HG02981 (cell line): ENCODE measurements at regions not wholly inside any gene's neighbourhood (a gene's known extent, or its start where the extent isn't known, plus 50 kb on each side); places are given as distances from the start of the nearest gene placed in this dataset.
"Not testable (repeated sequence)": the region's sequence is repeated elsewhere in the genome, so short reads cannot be mapped to it uniquely, and the experiment has no call there.

Experiments
- ATAC-seq: cut with Tn5 transposase; IDR thresholded peaks from one replicate; pipeline ENCODE4 v1.9.1; 2021; ENCODE audit warnings: mild to moderate bottlenecking, moderate library complexity; ENCODE audit not compliant: unreplicated experiment

GRCh38 chr2:138298900-138299299, 202.7 kb upstream of the SPOPL start:
- peak; percentile 59 for ATAC-seq

- no peak for ATAC-seq
These were observed 194.9 kb upstream of the SPOPL start for GRCh38 chr2:138306626-138307025.

GRCh38 chr2:138307099-138307498, 194.5 kb upstream of the SPOPL start:
- ATAC-seq = no peak

GRCh38 chr2:138309760-138310159, 191.8 kb upstream of the SPOPL start:
- ATAC-seq = no peak

GRCh38 chr2:138312061-138312460, 189.5 kb upstream of the SPOPL start:
- no peak for ATAC-seq

- not testable (repeated sequence) for ATAC-seq
These were observed 186.0 kb upstream of the SPOPL start for GRCh38 chr2:138315619-138316018.

GRCh38 chr2:138319616-138320015, 182.0 kb upstream of the SPOPL start:
- ATAC-seq = no peak

- no peak for ATAC-seq
These were observed 180.1 kb upstream of the SPOPL start for GRCh38 chr2:138321458-138321857.

- ATAC-seq = no peak
These were observed 178.0 kb upstream of the SPOPL start for GRCh38 chr2:138323382-138324067.

- ATAC-seq = no peak
These were observed 177.3 kb upstream of the SPOPL start for GRCh38 chr2:138324068-138324771.

- ATAC-seq = no peak
These were observed 173.6 kb upstream of the SPOPL start for GRCh38 chr2:138327967-138328366.

GRCh38 chr2:138329162-138329561, 172.4 kb upstream of the SPOPL start:
- no peak for ATAC-seq

GRCh38 chr2:138329591-138329990, 172.0 kb upstream of the SPOPL start:
- no peak for ATAC-seq

- ATAC-seq = no peak
These were observed 168.4 kb upstream of the SPOPL start for GRCh38 chr2:138333121-138333520.

- ATAC-seq = no peak
These were observed 167.9 kb upstream of the SPOPL start for GRCh38 chr2:138333677-138334076.

GRCh38 chr2:138334323-138334722, 167.2 kb upstream of the SPOPL start:
- no peak for ATAC-seq

- no peak for ATAC-seq
These were observed 166.5 kb upstream of the SPOPL start for GRCh38 chr2:138335036-138335435.

- ATAC-seq = no peak
These were observed 165.4 kb upstream of the SPOPL start for GRCh38 chr2:138336146-138336545.

GRCh38 chr2:138355244-138355643, 146.3 kb upstream of the SPOPL start:
- ATAC-seq = no peak

- no peak for ATAC-seq
These were observed 145.4 kb upstream of the SPOPL start for GRCh38 chr2:138356178-138356577.

- ATAC-seq = peak; percentile 80
These were observed 142.0 kb upstream of the SPOPL start for GRCh38 chr2:138359532-138359931.

GRCh38 chr2:138364554-138365162, 136.9 kb upstream of the SPOPL start:
- no peak for ATAC-seq
